ENCODE measurements at regions not wholly inside any gene's neighbourhood (a gene's known extent, or its start where the extent isn't known, plus 50 kb on each side); places are given as distances from the start of the nearest gene placed in this dataset.

- TF ChIP-seq RAD21 (conservative IDR thresholded peaks at IDR 0.05) (no peak), REST (IDR thresholded peaks at IDR 0.05; ENCODE audit: borderline replicate concordance) (no peak), EP300 (conservative IDR thresholded peaks at IDR 0.05; ENCODE audit: poor library complexity, severe bottlenecking) (no peak), CTCF (IDR thresholded peaks at IDR 0.05; ENCODE audit: poor library complexity, severe bottlenecking) (no peak), POLR2AphosphoS5 (IDR thresholded peaks at IDR 0.05) (no peak)
Measured at GRCh38 chr12:90000721-90001120, 292.1 kb upstream of the ATP2B1 start.

Data from neural cell (in vitro differentiated cells).